Sciatic nerve (tissue), 2 donors: ENCODE measurements at regions not wholly inside any gene's neighbourhood (a gene's known extent, or its start where the extent isn't known, plus 50 kb on each side); places are given as distances from the start of the nearest gene placed in this dataset.

ENCODE experiments used
- ATAC-seq: fragments of 200-7000 bp; cut with Tn5 transposase; one replicate; pipeline ENCODE4 v1.9.1; 2020; ENCODE audit warnings: mild to moderate bottlenecking, moderate library complexity
- DNase-seq: peaks from one replicate; pipeline ENCODE4 v3.0.0-alpha.2; 2020; ENCODE audit warnings: low spot score
- intact Hi-C: fragments of 100-400 bp; cut with DNase I; formaldehyde crosslinking; loops from one replicate; pipeline ENCODE4 v1.14.2; 2022
- donor health status: DM: no; HTN: no; CAD: no.
- donor health status: DM: no; HTN: no; CAD: no.

GRCh38 chr13:79108914-79109643, 297.0 kb downstream of the RBM26 start:
- intact Hi-C loops, result loop anchor here (10.0 kb wide), 1 partner anchor 394 kb away; no protein-coding TSS in a partner anchor
- DNase-seq, result no peak
- ATAC-seq, result no peak

- no peak for ATAC-seq
- intact Hi-C loops, result no loop called here
- no peak for DNase-seq
Measured at GRCh38 chr13:79098596-79098995, 307.5 kb downstream of the RBM26 start.

- DNase-seq (no peak), ATAC-seq (no peak)
- intact Hi-C loops, result no loop called here
Measured at GRCh38 chr13:79097201-79097600, 308.9 kb downstream of the RBM26 start.

- DNase-seq (no peak), ATAC-seq (no peak)
- intact Hi-C loops, result no loop called here
Measured at GRCh38 chr13:79096099-79096498, 310.0 kb downstream of the RBM26 start.

GRCh38 chr13:79090552-79091124, 315.4 kb downstream of the RBM26 start:
- intact Hi-C loops, result no loop called here
- ATAC-seq, result no peak
- DNase-seq, result no peak

- intact Hi-C loops, result no loop called here
- DNase-seq (no peak), ATAC-seq (no peak)
Measured at GRCh38 chr13:79084802-79085424, 321.1 kb downstream of the RBM26 start.

GRCh38 chr13:79081942-79082341, 324.1 kb downstream of the RBM26 start:
- DNase-seq (no peak), ATAC-seq (no peak)
- intact Hi-C loops, result no loop called here

GRCh38 chr13:79079351-79079839, 326.7 kb downstream of the RBM26 start:
- intact Hi-C loops, result no loop called here

GRCh38 chr13:79075703-79076102, 330.4 kb downstream of the RBM26 start:
- DNase-seq (no peak), ATAC-seq (no peak)
- intact Hi-C loops, result no loop called here

More at GRCh38 chr13:79079351-79079839, 326.7 kb downstream of the RBM26 start:
- DNase-seq (no peak), ATAC-seq (no peak)

- no peak for DNase-seq
- intact Hi-C loops, result no loop called here
- no peak for ATAC-seq
Measured at GRCh38 chr13:79070343-79070974, 335.6 kb downstream of the RBM26 start.

- DNase-seq, result no peak
- ATAC-seq, result no peak
- intact Hi-C loops, result no loop called here
Measured at GRCh38 chr13:79062291-79062690, 343.8 kb downstream of the RBM26 start.

GRCh38 chr13:79060216-79060615, 345.8 kb downstream of the RBM26 start:
- intact Hi-C loops, result no loop called here
- no peak for ATAC-seq

GRCh38 chr13:79056706-79057105, 349.3 kb downstream of the RBM26 start:
- DNase-seq (no peak), ATAC-seq (no peak)
- intact Hi-C loops, result no loop called here

More at GRCh38 chr13:79060216-79060615, 345.8 kb downstream of the RBM26 start:
- DNase-seq, result no peak

- no peak for ATAC-seq
- DNase-seq, result no peak
- intact Hi-C loops, result no loop called here
Measured at GRCh38 chr13:79051472-79051871, 354.6 kb downstream of the RBM26 start.

GRCh38 chr13:79044415-79044814, 361.6 kb downstream of the RBM26 start:
- ATAC-seq (no peak), DNase-seq (no peak)
- intact Hi-C loops, result no loop called here

GRCh38 chr13:79043208-79043607, 362.8 kb downstream of the RBM26 start:
- DNase-seq (no peak), ATAC-seq (no peak)
- intact Hi-C loops, result no loop called here

- intact Hi-C loops, result no loop called here
- no peak for ATAC-seq
Measured at GRCh38 chr13:79037197-79037596, 368.9 kb downstream of the RBM26 start.

GRCh38 chr13:79034341-79034740, 371.7 kb downstream of the RBM26 start:
- DNase-seq (no peak), ATAC-seq (no peak)
- intact Hi-C loops, result no loop called here

More at GRCh38 chr13:79037197-79037596, 368.9 kb downstream of the RBM26 start:
- DNase-seq, result no peak

GRCh38 chr13:79030513-79030912, 371.6 kb upstream of the OBI1 start:
- no peak for ATAC-seq
- intact Hi-C loops, result no loop called here
- DNase-seq, result no peak

GRCh38 chr13:79018166-79018565, 359.2 kb upstream of the OBI1 start:
- no peak for DNase-seq
- no peak for ATAC-seq
- intact Hi-C loops, result no loop called here
